GM12875 (cell line): ENCODE measurements at regions not wholly inside any gene's neighbourhood (a gene's known extent, or its start where the extent isn't known, plus 50 kb on each side); places are given as distances from the start of the nearest gene placed in this dataset.

Source experiments
- H3K4me3 ChIP-seq: one replicate; pipeline ENCODE4 v1.5.1; 2011; ENCODE audit warnings: low read depth, low read length, control low read depth
- CTCF ChIP-seq: IDR thresholded peaks from 2 replicates; pipeline ENCODE4 v1.5.1; 2011; ENCODE audit warnings: low read depth, mild to moderate bottlenecking, control low read depth, inconsistent platforms, low read length, moderate library complexity, borderline replicate concordance; ENCODE audit not compliant: insufficient read depth

DNA sequence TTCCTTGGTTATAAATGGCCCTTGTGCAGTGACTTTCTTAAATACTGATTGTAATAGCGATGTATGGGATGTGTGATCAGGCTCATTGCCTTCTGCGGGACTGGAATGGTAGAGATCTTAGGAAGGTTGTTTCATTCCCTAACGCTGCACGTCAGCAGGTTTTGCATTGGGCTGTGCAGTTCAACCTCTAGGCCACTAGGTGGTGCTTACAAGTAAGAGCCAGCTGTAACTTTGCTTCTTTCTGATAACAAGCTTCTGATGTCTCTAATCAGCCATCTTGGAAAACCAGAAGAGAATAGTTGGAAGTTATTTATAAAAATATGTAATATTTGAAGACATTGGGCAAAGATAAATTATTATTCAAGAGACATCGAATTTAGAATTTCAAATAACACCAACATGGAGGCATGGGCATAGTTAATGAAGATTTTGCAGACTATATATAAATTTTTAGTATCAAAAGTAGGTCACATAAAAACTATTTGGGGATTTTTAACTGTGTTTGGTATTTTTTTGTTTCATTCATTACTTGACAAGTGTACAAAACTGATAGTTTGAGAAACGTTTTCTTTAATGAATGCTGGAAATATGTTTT, 339.7 kb upstream of the PCDH7 start:
- H3K4me3 ChIP-seq, result no peak overlapping the region
- TF ChIP-seq CTCF, result peak; percentile 84

- no peak for TF ChIP-seq CTCF
- no peak overlapping the region for H3K4me3 ChIP-seq
Measured at GRCh38 chr4:30385650-30386049, 334.5 kb upstream of the PCDH7 start.

DNA sequence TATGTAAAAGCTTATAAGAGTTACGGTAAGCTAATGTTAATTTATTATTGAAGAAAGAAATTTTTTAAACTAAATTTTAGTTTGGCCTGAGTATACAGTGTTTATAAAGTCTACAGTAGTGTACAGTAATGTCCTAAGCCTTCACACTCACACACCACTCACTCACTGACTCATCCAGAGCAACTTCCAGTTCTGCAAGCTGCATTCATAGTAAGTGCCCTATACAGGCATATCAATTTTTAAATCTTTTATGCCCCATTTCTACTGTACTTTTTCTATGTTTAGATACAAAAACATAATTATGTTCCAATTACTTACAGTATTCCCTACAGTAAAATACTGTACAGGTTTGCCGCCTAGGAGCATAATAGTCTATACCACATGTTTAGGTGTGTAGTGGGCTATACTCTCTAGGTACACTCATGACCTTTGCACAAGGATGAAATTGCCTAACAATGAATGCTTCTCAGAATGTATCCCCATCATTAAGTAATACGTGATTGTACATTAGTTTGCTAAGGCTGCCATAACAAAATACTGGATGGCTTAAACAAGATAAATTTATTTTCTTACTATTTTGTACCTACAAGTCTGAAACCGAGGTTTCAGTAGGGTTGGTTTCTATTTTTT, 333.8 kb upstream of the PCDH7 start:
- no peak overlapping the region for H3K4me3 ChIP-seq
- no peak for TF ChIP-seq CTCF

DNA sequence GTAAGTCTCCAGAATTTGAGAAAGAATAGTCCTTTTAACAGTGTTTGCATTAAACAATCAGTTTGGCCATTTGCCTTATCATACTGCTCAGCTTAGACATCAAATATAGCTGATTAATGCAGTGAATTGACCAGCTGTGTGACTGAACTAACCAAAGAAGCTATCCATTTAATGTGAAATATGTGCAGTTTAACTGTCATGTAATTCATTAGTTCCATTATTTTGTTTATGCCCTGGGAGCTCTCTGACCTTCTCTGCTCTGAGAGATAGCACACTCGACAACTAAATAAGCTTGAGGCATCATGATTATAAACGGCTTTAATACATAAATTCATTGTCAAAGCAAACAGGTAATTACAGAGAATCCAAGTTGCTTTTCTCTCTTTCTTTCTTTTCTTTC, 324.3 kb upstream of the PCDH7 start:
- TF ChIP-seq CTCF, result no peak
- no peak overlapping the region for H3K4me3 ChIP-seq

- no peak for TF ChIP-seq CTCF
- no peak overlapping the region for H3K4me3 ChIP-seq
Measured at GRCh38 chr4:30396772-30397475, 323.2 kb upstream of the PCDH7 start.

- TF ChIP-seq CTCF, result no peak
- H3K4me3 ChIP-seq, result no peak overlapping the region
Measured at GRCh38 chr4:30399476-30399875, 320.7 kb upstream of the PCDH7 start.

DNA sequence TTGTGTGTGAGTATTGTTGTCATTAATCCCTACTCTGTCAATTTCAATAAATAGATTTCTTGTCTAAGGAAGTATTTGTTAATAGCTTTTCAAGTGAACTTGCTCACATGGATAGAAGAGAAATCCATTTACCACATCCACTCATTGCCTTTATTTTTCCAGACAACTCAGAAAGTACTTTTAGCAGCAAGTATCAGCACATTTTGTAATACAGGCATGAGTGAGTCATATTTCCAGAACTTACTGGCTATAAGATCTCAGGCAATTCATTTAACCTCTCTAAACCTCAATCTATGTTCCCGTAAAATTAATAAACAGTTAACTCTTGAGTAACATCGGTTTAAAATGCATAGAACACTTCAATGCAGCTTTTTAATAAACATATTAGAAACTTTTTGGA, 317.9 kb upstream of the PCDH7 start:
- no peak overlapping the region for H3K4me3 ChIP-seq
- no peak for TF ChIP-seq CTCF
